ENCODE measurements at regions not wholly inside any gene's neighbourhood (a gene's known extent, or its start where the extent isn't known, plus 50 kb on each side); places are given as distances from the start of the nearest gene placed in this dataset.

DNA sequence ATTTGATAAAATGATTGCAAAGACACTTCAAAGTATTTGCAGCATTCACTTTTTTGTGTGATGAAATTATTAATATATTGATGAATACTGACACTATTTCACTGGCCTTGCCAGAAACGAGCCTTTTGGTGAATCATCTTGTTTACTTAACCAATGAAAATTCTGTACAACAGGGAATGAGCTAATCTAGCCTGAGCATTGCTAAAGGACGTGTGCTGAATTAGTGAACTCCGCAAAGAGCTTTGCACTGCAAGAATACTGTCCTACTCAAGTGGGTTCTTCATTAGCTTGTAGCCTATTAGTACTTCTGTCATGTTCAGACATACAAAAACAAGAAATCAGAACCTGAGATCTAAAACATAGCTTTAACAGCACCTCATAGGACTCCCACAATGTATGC, 172.0 kb upstream of the NRSN1 start:
- DNase-seq: no peak

DNA sequence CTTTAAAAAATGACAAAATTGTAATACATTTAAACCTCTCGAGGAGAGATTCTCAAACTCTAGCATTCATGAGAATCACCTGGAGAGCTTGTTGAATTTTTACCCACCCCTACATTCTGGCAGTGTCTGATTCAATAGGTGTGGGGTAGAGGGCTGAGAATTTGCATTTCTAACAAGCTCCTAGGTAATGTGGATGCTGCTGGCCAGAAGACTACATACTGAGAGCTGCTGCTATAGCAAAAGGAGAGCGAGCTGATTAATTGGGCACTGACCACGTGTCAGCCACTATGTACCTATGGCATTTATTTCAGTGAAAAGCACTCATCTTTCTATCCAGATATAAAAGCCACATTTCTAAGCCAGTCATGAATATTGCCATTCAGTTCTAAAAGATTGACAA, 169.0 kb upstream of the NRSN1 start:
- no peak for DNase-seq

- DNase-seq: no peak
These were observed 161.2 kb upstream of the NRSN1 start for GRCh38 chr6:23964865-23965264.

- no peak for DNase-seq
These were observed 156.7 kb upstream of the NRSN1 start for GRCh38 chr6:23969344-23969743.

DNA sequence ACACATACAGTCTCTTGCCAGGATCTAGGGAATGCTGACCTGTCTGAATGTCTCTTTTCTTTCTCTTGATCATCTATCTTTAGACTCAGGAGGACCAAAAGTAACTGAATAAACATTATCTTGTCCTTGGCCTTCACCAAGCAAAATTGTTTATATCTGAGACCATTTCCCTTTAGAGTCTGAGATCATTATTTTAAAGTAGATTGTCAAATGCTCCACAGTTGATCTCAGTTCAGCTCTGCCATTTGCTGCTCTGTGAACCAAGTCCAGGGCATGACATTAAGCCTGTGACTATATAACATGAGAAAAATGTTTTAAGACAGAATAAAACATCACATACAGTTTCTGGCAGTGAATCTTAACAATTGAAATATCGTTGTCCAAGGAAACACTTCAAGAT, 148.3 kb upstream of the NRSN1 start:
- DNase-seq: no peak

GRCh38 chr6:23980965-23981364, 145.1 kb upstream of the NRSN1 start:
- DNase-seq: no peak

DNA sequence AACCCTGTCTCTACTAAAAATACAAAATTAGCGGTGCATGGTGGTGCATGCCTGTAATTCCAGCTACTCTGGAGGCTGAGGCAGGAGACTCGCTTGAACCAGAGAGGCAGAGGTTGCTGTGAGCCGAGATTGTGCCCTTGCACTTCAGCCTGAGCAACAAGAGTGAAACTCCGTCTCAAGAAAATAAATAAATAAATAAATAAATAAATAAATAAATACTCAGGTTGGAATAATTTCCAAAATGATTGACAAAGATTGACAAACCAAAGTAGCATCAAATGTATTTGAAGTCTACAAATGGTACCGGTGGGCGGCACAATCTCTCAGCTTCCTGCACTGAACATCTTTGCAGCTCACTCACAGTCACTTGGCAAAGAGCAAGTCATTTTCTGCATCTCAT, 144.1 kb upstream of the NRSN1 start:
- no peak for DNase-seq

DNA sequence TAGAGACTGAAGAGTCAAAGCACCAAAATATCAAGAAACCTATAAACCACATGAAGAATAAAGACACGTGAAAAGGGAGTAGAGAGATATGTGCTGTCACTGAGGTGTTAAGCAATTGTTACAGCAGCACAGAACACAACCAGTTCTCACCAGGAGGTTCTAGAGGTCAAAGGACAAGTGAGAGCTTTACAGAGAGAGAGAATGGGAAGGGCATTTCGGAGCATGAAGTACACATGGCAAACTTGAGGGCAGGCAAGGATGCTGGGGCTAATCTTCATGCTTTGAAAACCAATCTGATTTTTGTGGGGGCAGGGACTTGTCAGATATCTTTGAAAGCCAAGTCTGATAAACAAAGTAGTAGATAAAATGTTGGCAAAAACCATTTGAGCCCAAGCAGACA, 142.3 kb upstream of the NRSN1 start:
- DNase-seq: no peak

- no peak for DNase-seq
These were observed 141.0 kb upstream of the NRSN1 start for GRCh38 chr6:23985015-23985414.

- no peak for DNase-seq
These were observed 136.0 kb upstream of the NRSN1 start for GRCh38 chr6:23989885-23990533.

- no peak for DNase-seq
These were observed 132.0 kb upstream of the NRSN1 start for GRCh38 chr6:23994013-23994412.

DNA sequence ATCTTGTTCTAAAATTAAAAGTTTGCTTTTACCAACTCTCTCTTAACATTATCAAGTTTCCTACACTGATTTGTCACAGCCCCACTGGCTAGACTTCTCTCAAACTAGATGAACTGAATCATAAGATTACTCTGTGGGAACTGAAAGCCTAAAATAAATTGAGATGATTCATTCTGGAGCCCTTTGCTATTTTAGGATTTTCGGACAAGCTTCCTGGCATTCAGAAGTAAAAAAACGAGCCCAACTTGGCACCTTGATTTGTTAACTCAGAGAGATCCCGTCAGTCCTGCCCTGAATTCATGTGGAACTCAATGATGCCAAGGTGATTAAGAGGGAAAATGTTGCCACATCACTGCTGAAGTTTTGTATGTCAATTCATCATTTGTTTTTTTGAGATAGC, 122.0 kb upstream of the NRSN1 start:
- no peak for DNase-seq

- no peak for DNase-seq
These were observed 121.4 kb upstream of the NRSN1 start for GRCh38 chr6:24004659-24005058.

DNA sequence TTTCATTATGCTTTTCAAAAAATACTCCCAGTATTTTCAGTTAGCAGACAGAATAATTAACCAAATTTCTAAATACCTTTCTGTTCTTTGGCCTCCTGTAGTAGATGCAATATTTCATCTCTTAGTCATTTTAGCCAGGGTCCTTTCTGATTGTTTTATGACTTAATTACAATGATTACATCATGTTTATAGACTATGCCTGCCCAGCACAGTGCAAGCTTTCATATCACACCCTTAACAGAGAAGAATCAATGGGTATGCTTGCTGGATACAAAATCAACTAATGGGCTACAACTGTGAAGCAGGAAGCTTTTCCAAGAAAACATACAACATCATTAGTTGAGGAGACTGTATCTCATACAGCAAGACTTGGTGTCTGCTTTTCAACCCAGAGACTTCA, 119.8 kb upstream of the NRSN1 start:
- DNase-seq: no peak

- no peak for DNase-seq
These were observed 116.7 kb upstream of the NRSN1 start for GRCh38 chr6:24009319-24009718.

- no peak for DNase-seq
These were observed 115.9 kb upstream of the NRSN1 start for GRCh38 chr6:24010133-24010532.

- DNase-seq: no peak
These were observed 109.7 kb upstream of the NRSN1 start for GRCh38 chr6:24016286-24016685.

DNA sequence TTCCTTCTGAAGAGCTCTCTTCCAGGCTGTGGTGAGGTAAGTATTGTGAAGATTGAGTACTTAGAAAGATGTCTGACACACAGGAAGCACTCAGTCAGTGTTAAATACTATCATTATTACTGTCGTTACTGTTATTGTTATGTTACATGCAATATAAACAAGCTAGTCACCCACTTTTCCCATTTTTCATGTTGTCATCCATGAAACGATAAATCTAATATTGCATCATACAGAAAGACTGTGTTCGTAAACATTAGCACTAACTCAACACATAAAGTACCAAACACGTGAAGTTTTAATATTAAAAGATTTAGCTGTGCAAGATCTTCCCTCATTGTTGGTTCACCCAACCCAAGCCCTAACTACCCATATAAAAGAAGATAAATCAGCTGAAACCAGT, 109.2 kb upstream of the NRSN1 start:
- no peak for DNase-seq

DNA sequence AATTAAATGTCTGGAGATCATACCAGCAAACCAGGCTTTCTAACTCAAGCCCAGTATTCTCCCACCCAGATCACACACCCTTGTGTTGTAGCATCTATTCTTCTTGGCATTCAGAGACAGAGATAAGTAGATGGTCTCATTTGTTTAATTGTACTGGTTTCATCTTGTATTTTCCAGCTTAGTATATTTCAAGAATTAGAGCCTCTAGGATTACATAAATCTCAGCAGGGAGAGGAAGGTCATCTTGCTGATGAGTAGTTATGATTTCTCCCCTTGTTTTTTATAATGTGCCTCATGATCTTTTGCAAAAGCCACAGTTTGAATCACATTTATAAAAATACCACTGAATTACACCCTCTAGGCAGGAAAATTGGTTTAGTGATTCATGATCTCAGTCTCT, 106.6 kb upstream of the NRSN1 start:
- DNase-seq: no peak

DNA sequence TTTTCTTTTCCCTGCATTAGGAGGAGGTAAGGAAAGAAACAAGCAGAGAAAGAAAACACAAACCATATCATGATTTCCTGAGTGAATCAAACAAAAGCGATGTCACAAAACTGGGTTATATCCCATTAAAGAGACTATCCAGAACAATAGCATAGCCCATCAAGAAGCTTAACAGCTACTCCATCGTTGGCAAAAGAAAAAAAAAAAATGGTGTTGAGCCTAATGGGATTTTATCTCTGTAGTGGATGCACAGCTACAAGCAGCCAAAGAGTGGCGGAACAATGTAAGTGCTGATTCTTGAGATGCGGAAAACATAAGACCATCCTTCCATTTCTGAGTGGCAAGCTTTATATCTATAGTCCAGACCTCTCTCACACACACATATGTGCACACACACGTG, 106.2 kb upstream of the NRSN1 start:
- no peak for DNase-seq

- no peak for DNase-seq
These were observed 100.0 kb upstream of the NRSN1 start for GRCh38 chr6:24026050-24026449.

DNA sequence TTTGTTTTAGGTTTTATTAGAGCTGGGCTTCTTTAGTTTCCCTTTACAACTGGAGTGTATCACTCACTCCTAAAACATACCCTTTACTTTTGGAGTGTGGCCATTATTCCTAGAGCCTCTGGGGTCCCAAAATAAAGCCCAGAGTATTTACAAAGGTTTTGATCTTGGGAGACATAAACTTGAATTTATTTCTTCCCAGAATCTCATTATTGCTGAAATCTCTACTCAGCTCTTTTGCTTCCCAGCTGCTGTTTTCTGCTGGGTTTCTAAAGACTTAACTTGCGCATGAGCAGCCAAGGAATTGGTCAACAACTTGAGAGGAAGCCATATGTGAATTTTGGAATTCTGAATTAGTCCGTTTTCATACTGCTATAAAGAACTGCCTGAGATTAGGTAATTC, 94.5 kb upstream of the NRSN1 start:
- DNase-seq: no peak

- no peak for DNase-seq
These were observed 92.9 kb upstream of the NRSN1 start for GRCh38 chr6:24032896-24033688.

DNA sequence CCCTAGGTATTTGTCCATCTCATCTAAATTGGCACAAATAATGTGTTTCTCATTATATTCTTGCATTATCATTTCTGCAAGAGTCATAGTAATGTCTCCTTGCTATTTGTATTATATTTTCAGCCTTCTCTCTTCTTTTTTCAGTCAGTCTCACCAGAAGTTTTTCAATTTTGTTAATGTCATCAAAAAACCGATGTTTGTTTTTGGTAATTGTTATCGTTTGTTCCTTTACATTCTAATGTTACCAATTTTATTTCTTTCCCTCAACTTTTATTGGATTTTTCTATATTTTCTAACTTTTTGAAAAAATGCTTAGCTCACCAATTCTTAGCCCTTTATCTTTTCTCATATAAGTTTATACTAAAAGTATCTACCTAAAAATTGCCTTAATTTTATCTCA, 82.2 kb upstream of the NRSN1 start:
- no peak for DNase-seq
